H1 (cell line): ENCODE measurements at regions not wholly inside any gene's neighbourhood (a gene's known extent, or its start where the extent isn't known, plus 50 kb on each side); places are given as distances from the start of the nearest gene placed in this dataset.

Source experiments
- CTCF ChIA-PET: fragments of 300-600 bp; sonication (Branson Sonifier 250); formaldehyde crosslinking; loops from one replicate; lab custom pipeline; 2021; ENCODE audit not compliant: partially characterized antibody; lab: Charles Lee
- POLR2A ChIA-PET: fragments of 300-600 bp; sonication (Branson Sonifier 250); formaldehyde crosslinking; loops from one replicate; lab custom pipeline; 2021; ENCODE audit warnings: inconsistent platforms; ENCODE audit not compliant: partially characterized antibody; lab: Charles Lee
- DNase-seq, 2 experiments: peaks; one replicate each; pipeline versions ENCODE4 v3.0.0 to v3.0.0-alpha.2; 2010 to 2022; ENCODE audit warnings: low spot score in 2 of 2, low read depth in 1 of 2, mixed read lengths in 1 of 2
- FAIRE-seq: peaks from 2 replicates; lab custom pipeline; 2011; peaks lifted over from hg19 to GRCh38; lab: Jason Lieb, UNC
- H2AFZ ChIP-seq: 2 replicates; pipeline ENCODE4 v1.8.1; 2012; ENCODE audit warnings: low read length, inconsistent platforms
- H2AK5ac ChIP-seq: 2 replicates; pipeline ENCODE4 v1.6.1; 2013; ENCODE audit warnings: low read depth, low read length
- H2BK120ac ChIP-seq: replicated peaks from 2 replicates; pipeline ENCODE3; 2013; ENCODE audit warnings: low read depth, low read length, inconsistent platforms
- H2BK12ac ChIP-seq: 2 replicates; pipeline ENCODE4 v1.6.1; 2013; ENCODE audit warnings: low read depth, low read length
- H2BK15ac ChIP-seq: 2 replicates; pipeline ENCODE4 v1.6.1; 2013; ENCODE audit warnings: low read length
- H2BK20ac ChIP-seq: 2 replicates; pipeline ENCODE4 v1.6.1; 2013; ENCODE audit warnings: low read length
- H2BK5ac ChIP-seq: 2 replicates; pipeline ENCODE4 v1.6.1; 2013; ENCODE audit warnings: low read depth, low read length
- H3K14ac ChIP-seq: 2 replicates; pipeline ENCODE4 v1.6.1; 2013; ENCODE audit warnings: inconsistent platforms; ENCODE audit not compliant: insufficient read length
- H3K18ac ChIP-seq: 2 replicates; pipeline ENCODE4 v1.6.1; 2013; ENCODE audit warnings: low read length; ENCODE audit errors: extremely low read depth
- H3K23ac ChIP-seq: 2 replicates; pipeline ENCODE4 v1.6.1; 2013; ENCODE audit warnings: inconsistent platforms; ENCODE audit not compliant: insufficient read length
- H3K23me2 ChIP-seq: 2 replicates; pipeline ENCODE4 v1.6.1; 2013; ENCODE audit warnings: low read depth, low read length
- H3K27ac ChIP-seq: 2 replicates; pipeline ENCODE4 v1.6.1; 2011; ENCODE audit warnings: low read depth, low read length, inconsistent platforms
- H3K27me3 ChIP-seq, 4 experiments: replicated peaks in 1 of 4; 1 replicate in 1 of 4; 2 replicates in 3 of 4; pipeline versions ENCODE4 v1.6.1 to v1.8.1; 2011 to 2013; ENCODE audit warnings: low read length in 3 of 4, mild to moderate bottlenecking in 3 of 4, inconsistent platforms in 2 of 4, mixed read lengths in 2 of 4, moderate library complexity in 1 of 4; ENCODE audit not compliant: control insufficient read depth in 3 of 4, insufficient read depth in 3 of 4; ENCODE audit errors: extremely low read depth in 1 of 4
- H3K36me3 ChIP-seq, 4 experiments: 2 replicates each; pipeline versions ENCODE4 v1.6.1 to v1.8.1; 2011 to 2013; ENCODE audit warnings: mild to moderate bottlenecking in 4 of 4, low read length in 3 of 4, moderate library complexity in 2 of 4, control low read depth in 1 of 4, inconsistent platforms in 1 of 4; ENCODE audit not compliant: insufficient read depth in 4 of 4, control insufficient read depth in 2 of 4
- H3K4ac ChIP-seq: replicated peaks from 2 replicates; pipeline ENCODE3; 2013; ENCODE audit warnings: low read length, low read depth, mixed read lengths, inconsistent platforms; ENCODE audit not compliant: insufficient read length
- H3K4me1 ChIP-seq, 4 experiments: replicated peaks in 1 of 4; 1 replicate in 1 of 4; 2 replicates in 3 of 4; pipeline versions ENCODE4 v1.6.1 to v1.8.1; 2011 to 2013; ENCODE audit warnings: low read length in 3 of 4, inconsistent platforms in 2 of 4, mixed read lengths in 1 of 4; ENCODE audit not compliant: insufficient read depth in 4 of 4, control insufficient read depth in 3 of 4
- H3K4me2 ChIP-seq, 2 experiments: 2 replicates each; pipeline versions ENCODE4 v1.6.1 to v1.8.1; 2011 to 2013; ENCODE audit warnings: low read depth in 2 of 2, low read length in 2 of 2, control low read depth in 1 of 2, inconsistent platforms in 1 of 2, mild to moderate bottlenecking in 1 of 2; ENCODE audit not compliant: insufficient read depth in 1 of 2
- H3K4me3 ChIP-seq, 4 experiments: fragments of 200-600, 300-600 bp in 1 of 4; sonication (generic), shearing (Covaris generic), sonication (Bioruptor Twin) in 1 of 4; 2 replicates each; pipeline versions ENCODE4 v1.5.1 to v1.8.1; 2011 to 2016; ENCODE audit warnings: low read length in 4 of 4, low read depth in 3 of 4, control low read depth in 2 of 4, inconsistent platforms in 2 of 4, mild to moderate bottlenecking in 2 of 4, mixed read lengths in 1 of 4, moderate library complexity in 1 of 4; ENCODE audit not compliant: insufficient read depth in 2 of 4; ENCODE audit errors: extremely low read depth in 1 of 4
- H3K56ac ChIP-seq: replicated peaks from 2 replicates; pipeline ENCODE3; 2013; ENCODE audit warnings: low read depth, mild to moderate bottlenecking, mixed read lengths, low read length, inconsistent platforms; ENCODE audit not compliant: insufficient read length
- H3K79me1 ChIP-seq: 2 replicates; pipeline ENCODE4 v1.6.1; 2013; ENCODE audit warnings: low read depth, low read length, control low read depth
- H3K79me2 ChIP-seq, 2 experiments: 2 replicates each; pipeline versions ENCODE4 v1.6.1 to v1.8.1; 2012 to 2013; ENCODE audit warnings: low read length in 2 of 2, mild to moderate bottlenecking in 2 of 2, inconsistent platforms in 1 of 2; ENCODE audit not compliant: insufficient read depth in 2 of 2, control insufficient read depth in 1 of 2
- H3K9ac ChIP-seq, 4 experiments: replicated peaks in 1 of 4; 1 replicate in 1 of 4; 2 replicates in 3 of 4; pipeline versions ENCODE4 v1.6.1 to v1.8.1; 2011 to 2013; ENCODE audit warnings: low read depth in 3 of 4, low read length in 3 of 4, control low read depth in 2 of 4, mild to moderate bottlenecking in 2 of 4, moderate library complexity in 2 of 4, inconsistent platforms in 1 of 4; ENCODE audit errors: extremely low read depth in 1 of 4
- H3K9me3 ChIP-seq, 2 experiments: 2 replicates each; pipeline versions ENCODE4 v1.6.1 to v1.8.1; 2012 to 2013; ENCODE audit warnings: mild to moderate bottlenecking in 2 of 2, moderate library complexity in 2 of 2, control low read depth in 1 of 2, inconsistent platforms in 1 of 2, low read depth in 1 of 2, low read length in 1 of 2, mixed read lengths in 1 of 2; ENCODE audit not compliant: insufficient read depth in 2 of 2
- H4K20me1 ChIP-seq, 2 experiments: replicated peaks in 1 of 2; 2 replicates each; pipeline versions ENCODE3 to v1.8.1; 2011 to 2013; ENCODE audit warnings: inconsistent platforms in 2 of 2, low read length in 2 of 2, mild to moderate bottlenecking in 1 of 2; ENCODE audit not compliant: insufficient read depth in 2 of 2, control insufficient read depth in 1 of 2
- H4K5ac ChIP-seq: 2 replicates; pipeline ENCODE4 v1.6.1; 2013; ENCODE audit warnings: low read length, low read depth, mixed read lengths, inconsistent platforms; ENCODE audit not compliant: insufficient read length
- H4K8ac ChIP-seq: 2 replicates; pipeline ENCODE4 v1.8.0; 2013; ENCODE audit warnings: mild to moderate bottlenecking, moderate library complexity, low read length, inconsistent platforms; ENCODE audit not compliant: insufficient read depth; ENCODE audit errors: extremely low read depth
- H4K91ac ChIP-seq: replicated peaks from 2 replicates; pipeline ENCODE3; 2013; ENCODE audit warnings: low read length, mixed read lengths, inconsistent platforms; ENCODE audit not compliant: insufficient read length
- CHD2 ChIP-seq: IDR thresholded peaks from 2 replicates; pipeline ENCODE4 v1.6.1; 2012; ENCODE audit warnings: low read length, improper control_type of control experiment
- JUND ChIP-seq: IDR thresholded peaks from 2 replicates; pipeline ENCODE4 v1.6.1; 2011; ENCODE audit warnings: mild to moderate bottlenecking, improper control_type of control experiment, low read length
- NANOG ChIP-seq: IDR thresholded peaks from 2 replicates; pipeline ENCODE4 v1.6.1; 2011; ENCODE audit warnings: low read length, low read depth, mild to moderate bottlenecking, inconsistent platforms; ENCODE audit not compliant: insufficient read depth, poor library complexity, severe bottlenecking
- POLR2AphosphoS5 ChIP-seq: IDR thresholded peaks from 2 replicates; pipeline ENCODE4 v1.6.1; 2011; ENCODE audit warnings: low read depth, low read length
- SIN3A ChIP-seq, 2 experiments: IDR thresholded peaks in 1 of 2; conservative IDR thresholded peaks in 1 of 2; 2 replicates each; pipeline ENCODE4 v1.6.1; 2011 to 2012; ENCODE audit warnings: low read length in 2 of 2, improper control_type of control experiment in 1 of 2, low read depth in 1 of 2, mild to moderate bottlenecking in 1 of 2
- SP2 ChIP-seq: IDR thresholded peaks from 2 replicates; pipeline ENCODE4 v1.6.1; 2012; ENCODE audit warnings: mild to moderate bottlenecking, low read length, inconsistent platforms
- SP4 ChIP-seq: IDR thresholded peaks from 2 replicates; pipeline ENCODE4 v1.6.1; 2012; ENCODE audit warnings: low read length, inconsistent platforms
- WGBS, 2 experiments: shearing (Covaris generic) in 1 of 2; methylation state at CpG; one replicate each; pipeline versions ENCODE4 v1.1.6 to v1.1.7; 2013 to 2015; ENCODE audit warnings: low lambda C conversion rate in 2 of 2, mixed read lengths in 2 of 2, inconsistent platforms in 1 of 2, low coverage in 1 of 2, missing lambda C conversion rate in 1 of 2; ENCODE audit not compliant: insufficient replicate concordance in 2 of 2, insufficient coverage in 1 of 2, insufficient read length in 1 of 2; ENCODE audit errors: extremely low coverage in 1 of 2, missing lambda C conversion rate in 1 of 2; 5-methylcytosine and 5-hydroxymethylcytosine counted together

DNA sequence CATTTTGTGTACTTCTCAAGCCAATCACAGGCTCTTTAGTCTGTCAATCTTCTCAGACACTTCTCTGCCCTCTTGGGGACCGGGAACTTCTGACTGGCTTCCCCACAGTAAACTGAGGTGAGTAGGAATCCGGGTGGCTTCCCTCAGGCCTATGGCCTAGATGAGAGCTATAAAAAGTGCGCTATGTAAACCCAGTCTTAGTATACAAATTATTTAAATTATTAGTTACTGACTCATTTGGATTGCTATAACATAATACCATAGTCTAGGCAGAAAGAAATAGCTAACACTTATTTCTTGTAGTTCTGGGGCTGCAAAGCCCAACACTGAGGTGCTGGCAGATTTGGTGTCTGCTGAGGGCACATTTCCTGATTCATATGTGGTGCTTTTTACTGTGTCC is 109.2 kb upstream of the MCHR2 start:
- H2BK120ac ChIP-seq: no peak overlapping the region
- no peak for FAIRE-seq
- H4K91ac ChIP-seq: no peak overlapping the region
- no peak overlapping the region for H4K8ac ChIP-seq
- H2BK5ac ChIP-seq: no peak overlapping the region
- DNase-seq: no peak
- no peak overlapping the region for H3K4me3 ChIP-seq
- TF ChIP-seq SP2 (no peak), CHD2 (no peak), POLR2AphosphoS5 (no peak), NANOG (no peak), SIN3A (conservative IDR thresholded peaks at IDR 0.05 in 1 of 2, IDR thresholded peaks at IDR 0.05 in 1 of 2; ENCODE audit: low read depth in 1 of 2, low read length in 2 of 2) (no peak), SP4 (no peak), JUND (no peak)
- no peak overlapping the region for H3K4ac ChIP-seq
- no peaks in the 10 kb centered on the region for H3K23me2 ChIP-seq
- no peak overlapping the region for H3K18ac ChIP-seq
- POLR2A ChIA-PET: no interaction called here
- H4K20me1 ChIP-seq: no peaks in the 10 kb centered on the region
- no peak overlapping the region for H3K9ac ChIP-seq
- no peak overlapping the region for H2AK5ac ChIP-seq
- no peak overlapping the region for H2BK15ac ChIP-seq
- H3K79me2 ChIP-seq: no peaks in the 10 kb centered on the region
- no peaks in the 10 kb centered on the region for H3K9me3 ChIP-seq
- no peak overlapping the region for H3K4me2 ChIP-seq
- no peak overlapping the region for H2BK12ac ChIP-seq
- no peaks in the 10 kb centered on the region for H3K4me1 ChIP-seq
- H2AFZ ChIP-seq: no peak overlapping the region
- no peak overlapping the region for H3K56ac ChIP-seq
- H3K23ac ChIP-seq: no peak overlapping the region
- no peaks in the 10 kb centered on the region for H3K79me1 ChIP-seq
- no peak overlapping the region for H3K14ac ChIP-seq
- H3K27me3 ChIP-seq: no peaks in the 10 kb centered on the region
- 87% methylated on average over 3 of the region's 3 CpGs; no CpG with 5 or more reads in 1 of the 2 experiments for WGBS, 2 experiments
- H3K27ac ChIP-seq: no peak overlapping the region
- H4K5ac ChIP-seq: no peak overlapping the region
- CTCF ChIA-PET: interaction anchor here (1.4 to 3.6 kb wide), 5 partner anchors 13 to 371 kb away, joined by 3 to 11 read pairs (median 4); no protein-coding TSS in a partner anchor
- no peak overlapping the region for H2BK20ac ChIP-seq
- H3K36me3 ChIP-seq: no peaks in the 10 kb centered on the region
